Pulmonary artery endothelial cell (primary cell): ENCODE measurements at regions not wholly inside any gene's neighbourhood (a gene's known extent, or its start where the extent isn't known, plus 50 kb on each side); places are given as distances from the start of the nearest gene placed in this dataset.
"Not testable (repeated sequence)": the region's sequence is repeated elsewhere in the genome, so short reads cannot be mapped to it uniquely, and the experiment has no call there.

Source experiments
- DNase-seq: peaks from one replicate; pipeline ENCODE4 v3.0.0-alpha.2; 2011; ENCODE audit warnings: low read depth, low spot score

DNA sequence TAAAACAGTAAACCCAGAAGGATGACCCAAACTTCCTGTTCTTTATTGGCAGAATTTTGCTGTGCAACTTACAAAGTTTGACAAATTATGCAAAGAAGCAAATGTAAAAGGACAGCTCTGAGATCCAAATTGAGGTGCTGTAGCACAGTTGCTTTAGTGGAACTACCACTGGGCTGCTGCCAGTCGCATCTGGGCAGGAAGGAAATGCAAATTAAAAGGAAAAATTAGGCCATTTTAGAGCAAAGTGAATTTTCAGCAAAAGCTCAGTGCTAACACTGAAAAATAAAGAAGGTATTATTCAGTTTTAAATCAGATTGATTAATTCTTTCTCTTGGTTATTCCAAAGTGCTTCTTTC lies 104.5 kb downstream of the ZMAT3 start:
- DNase-seq: no peak

DNA sequence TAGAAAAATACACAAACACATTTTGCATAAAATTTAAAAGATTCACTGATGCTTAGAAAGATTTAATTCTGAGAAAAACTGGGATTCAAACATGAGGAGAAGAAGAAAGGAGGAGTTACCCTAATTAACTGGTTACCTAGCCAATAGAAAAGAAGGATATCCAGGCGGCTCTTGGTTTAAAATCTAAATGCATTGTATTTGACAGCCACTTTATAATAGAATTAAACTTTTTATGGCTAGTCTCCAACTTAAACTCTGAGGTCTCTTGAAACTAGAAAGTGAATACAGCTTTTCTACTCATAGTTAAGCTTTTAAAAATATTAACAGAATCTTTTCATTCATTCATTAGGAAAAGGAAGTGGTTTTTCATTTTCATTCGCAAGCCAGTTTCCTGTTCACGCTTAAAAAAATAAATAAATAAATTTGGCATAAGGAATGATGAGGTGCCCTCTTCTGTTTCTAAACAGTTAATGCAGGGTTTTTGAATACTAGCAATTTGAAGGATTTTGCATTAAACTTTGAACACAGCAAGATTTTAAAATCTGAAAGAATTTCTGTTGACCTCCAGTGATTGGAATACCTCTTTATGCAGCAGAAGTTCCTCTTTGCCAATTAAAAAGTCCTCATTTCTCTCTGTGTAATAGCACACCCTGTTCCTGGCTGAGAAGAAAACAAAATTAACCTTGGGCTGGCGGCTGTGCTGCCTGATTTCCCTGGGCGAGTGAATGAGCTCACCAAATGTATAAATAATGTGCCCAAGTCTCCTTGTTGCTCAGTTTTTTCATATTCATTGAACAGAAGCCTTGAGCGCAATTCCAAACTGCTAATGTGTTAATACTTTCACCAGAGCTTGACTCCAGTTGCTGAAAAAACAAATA lies 105.1 kb downstream of the ZMAT3 start:
- no peak for DNase-seq

- no peak for DNase-seq
Measured at GRCh38 chr3:178964551-178964950, 107.1 kb downstream of the ZMAT3 start.

DNA sequence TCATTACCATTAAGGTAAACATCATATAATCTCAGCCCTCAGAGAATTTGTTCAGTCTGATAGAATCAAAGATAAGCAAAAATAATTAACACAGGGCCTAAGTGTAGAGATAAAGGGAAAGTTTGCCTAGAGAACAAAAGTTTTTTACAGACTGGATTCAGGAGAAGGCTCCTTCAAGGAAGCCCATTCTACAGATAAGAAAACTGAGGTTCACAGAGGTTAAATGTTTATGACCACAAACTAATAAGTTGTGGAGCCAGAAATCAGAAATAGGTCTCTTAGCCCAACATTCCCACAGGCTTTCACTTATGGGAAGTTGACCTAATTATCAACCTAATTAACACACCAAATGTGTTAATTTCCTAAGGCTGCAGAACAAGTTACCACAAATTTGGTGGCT lies 110.7 kb downstream of the ZMAT3 start:
- no peak for DNase-seq

GRCh38 chr3:178960181-178960580 lies 111.4 kb downstream of the ZMAT3 start:
- no peak for DNase-seq

DNA sequence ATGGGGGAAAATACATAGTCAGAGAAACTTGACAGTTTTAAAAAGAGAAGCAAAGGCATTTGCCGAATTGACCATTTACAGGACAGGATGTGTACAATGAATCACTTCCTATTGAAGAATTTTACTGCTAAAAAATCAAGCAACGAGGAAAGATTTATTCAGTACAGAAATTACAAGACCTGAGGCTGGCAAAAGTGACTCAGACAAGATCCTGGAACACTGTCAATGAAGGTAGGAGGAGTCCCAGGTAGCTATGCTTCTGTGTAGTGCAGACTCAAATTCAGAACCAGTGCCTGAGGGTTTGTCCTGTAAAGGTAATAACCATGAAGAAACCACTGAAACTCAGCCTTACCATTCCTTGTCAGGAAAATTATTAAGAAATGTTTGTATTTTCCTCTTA lies 120.9 kb downstream of the ZMAT3 start:
- peak; percentile 20 for DNase-seq

GRCh38 chr3:178949896-178950295 lies 121.7 kb downstream of the ZMAT3 start:
- DNase-seq: no peak

GRCh38 chr3:178948546-178948945 lies 123.1 kb downstream of the ZMAT3 start:
- DNase-seq: no peak

GRCh38 chr3:178947738-178948137 lies 123.9 kb downstream of the ZMAT3 start:
- DNase-seq: no peak

GRCh38 chr3:178942261-178942660 lies 129.3 kb downstream of the ZMAT3 start:
- not testable (repeated sequence) for DNase-seq

DNA sequence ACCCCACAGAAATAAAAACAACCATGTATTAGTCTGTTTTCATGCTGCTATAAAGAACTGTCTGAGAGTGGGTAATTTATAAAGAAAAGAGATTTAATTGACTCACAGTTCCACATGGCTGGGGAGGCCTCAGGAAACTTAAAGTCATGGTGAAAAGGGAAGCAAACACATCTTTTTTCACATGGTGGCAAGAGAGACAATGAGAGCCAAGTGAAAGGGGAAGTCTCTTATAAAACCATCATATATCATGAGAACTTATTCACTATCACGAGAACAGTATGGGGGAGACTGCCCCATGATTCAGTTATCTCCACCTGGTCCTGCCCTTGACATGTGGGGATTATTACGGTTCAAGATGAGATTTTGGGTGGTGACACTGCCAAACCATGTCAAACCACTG lies 141.5 kb downstream of the ZMAT3 start:
- no peak for DNase-seq

DNA sequence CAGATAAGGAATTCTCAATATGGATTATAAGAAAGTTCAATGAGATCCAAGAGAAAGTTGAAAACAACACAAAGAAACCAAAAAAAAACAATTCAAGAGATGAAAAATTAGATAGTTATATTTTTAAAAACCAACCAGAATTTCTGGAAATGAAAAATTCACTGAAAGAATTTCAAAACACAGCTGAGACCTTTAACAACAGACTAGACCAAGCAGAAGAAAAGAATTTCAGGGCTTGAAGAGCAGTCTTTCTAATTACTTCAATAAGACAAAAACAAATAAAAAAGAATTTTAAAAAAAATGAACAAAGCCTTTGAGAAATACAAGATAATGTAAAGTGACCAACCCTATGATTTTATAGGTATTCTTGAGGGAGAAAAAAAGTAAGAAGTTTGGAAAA lies 155.4 kb downstream of the ZMAT3 start:
- DNase-seq: no peak

DNA sequence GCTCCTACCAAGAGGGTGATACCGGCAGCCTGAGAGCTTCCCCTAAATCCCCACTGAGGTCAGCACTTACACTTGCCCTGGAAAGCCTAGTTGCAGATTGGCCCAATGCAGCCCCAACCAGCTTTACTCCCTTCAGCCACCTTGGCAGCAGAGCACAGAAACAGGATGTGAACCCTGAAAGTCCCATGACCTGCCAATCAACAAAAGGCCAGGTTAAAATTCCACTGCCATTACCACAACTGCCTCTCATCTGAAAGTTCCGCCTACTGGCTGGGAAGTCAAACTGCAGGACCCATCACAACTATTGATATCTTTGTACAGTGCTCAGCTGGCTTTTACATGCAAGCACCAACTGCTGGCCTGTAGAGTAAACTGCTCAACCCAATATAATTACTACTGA lies 156.2 kb downstream of the ZMAT3 start:
- no peak for DNase-seq

GRCh38 chr3:178907081-178907480 lies 164.5 kb downstream of the ZMAT3 start:
- DNase-seq: no peak

- no peak for DNase-seq
Measured at GRCh38 chr3:178901204-178901603, 170.4 kb downstream of the ZMAT3 start.

- no peak for DNase-seq
Measured at GRCh38 chr3:178900029-178900646, 171.5 kb downstream of the ZMAT3 start.

- no peak for DNase-seq
Measured at GRCh38 chr3:178895178-178895789, 176.3 kb downstream of the ZMAT3 start.
